ENCODE measurements at regions not wholly inside any gene's neighbourhood (a gene's known extent, or its start where the extent isn't known, plus 50 kb on each side); places are given as distances from the start of the nearest gene placed in this dataset.
"Not testable (repeated sequence)": the region's sequence is repeated elsewhere in the genome, so short reads cannot be mapped to it uniquely, and the experiment has no call there.

- not testable (repeated sequence) for DNase-seq
Observed at GRCh38 chr14:106592115-106592852, 1065.9 kb downstream of the TMEM121 start.

- no peak for DNase-seq
Observed at GRCh38 chr14:106599209-106599608, 1072.8 kb downstream of the TMEM121 start.

- no peak for DNase-seq
Observed at GRCh38 chr14:106605548-106606448, 1079.4 kb downstream of the TMEM121 start.

DNA sequence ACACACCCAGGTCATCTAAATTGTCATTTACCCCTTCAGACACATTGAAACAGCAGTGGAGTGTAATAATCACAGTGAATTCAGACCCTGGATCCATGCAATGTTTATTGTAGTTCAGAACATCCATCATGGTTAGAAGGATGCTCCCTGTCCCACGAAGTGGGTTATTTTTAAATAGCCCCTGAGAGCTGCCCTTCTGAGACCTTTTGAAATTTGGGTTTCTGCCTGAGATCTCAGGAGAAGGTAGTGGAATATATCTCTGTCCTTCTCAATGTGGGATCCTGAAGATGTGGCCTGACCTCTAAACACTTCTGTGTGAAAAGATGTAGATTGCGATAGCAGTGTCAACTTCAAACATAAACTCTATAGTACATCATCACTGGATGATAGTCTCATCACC lies 1080.6 kb downstream of the TMEM121 start:
- no peak for DNase-seq

- no peak for DNase-seq
Observed at GRCh38 chr14:106610691-106611090, 1084.3 kb downstream of the TMEM121 start.

DNA sequence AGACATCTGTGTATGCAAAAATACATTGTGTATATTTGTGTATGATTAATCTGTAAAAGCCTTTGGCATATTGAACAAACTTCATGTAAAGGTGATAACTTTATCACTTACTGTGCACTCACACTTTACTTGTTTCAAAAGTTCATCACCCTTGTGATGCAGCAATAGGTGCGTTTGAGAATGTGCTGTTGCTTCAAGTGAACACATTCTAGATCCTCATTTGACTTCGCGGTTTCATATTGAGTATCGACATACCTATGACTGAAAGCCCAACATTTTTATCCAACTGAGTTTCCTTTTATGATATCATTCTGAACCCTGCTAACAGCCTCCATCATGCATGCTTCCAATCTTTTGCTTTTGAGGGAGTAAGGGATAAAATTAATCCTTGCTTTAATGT lies 1086.9 kb downstream of the TMEM121 start:
- DNase-seq, result no peak

- not testable (repeated sequence) for DNase-seq
Observed at GRCh38 chr14:106618471-106618951, 1092.1 kb downstream of the TMEM121 start.

- no peak for DNase-seq
Observed at GRCh38 chr14:106619606-106620005, 1093.2 kb downstream of the TMEM121 start.

GRCh38 chr14:106620368-106620767 lies 1094.0 kb downstream of the TMEM121 start:
- no peak for DNase-seq

DNA sequence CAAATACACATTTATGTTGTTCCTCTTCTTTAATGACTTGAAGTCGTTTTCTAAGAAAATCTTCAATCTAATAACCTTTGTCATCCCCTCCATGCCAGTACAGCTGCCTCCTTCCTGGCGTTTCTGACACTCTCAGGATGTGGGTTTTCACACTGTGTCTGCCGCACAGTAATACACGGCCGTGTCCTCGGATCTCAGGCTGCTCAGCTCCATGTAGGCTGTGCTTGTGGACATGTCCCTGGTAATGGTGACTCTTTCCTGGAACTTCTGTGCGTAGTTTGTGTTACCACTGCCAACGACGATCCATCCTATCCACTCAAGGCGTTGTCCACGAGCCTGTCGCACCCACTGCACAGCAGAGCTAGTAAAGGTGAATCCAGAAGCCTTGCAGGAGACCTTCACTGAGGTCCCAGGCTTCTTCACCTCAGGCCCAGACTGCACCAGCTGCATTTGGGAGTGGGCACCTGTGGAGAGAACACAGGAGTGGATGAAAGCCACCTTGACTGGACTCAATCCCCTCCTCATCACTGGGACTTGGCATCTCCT lies 1095.9 kb downstream of the TMEM121 start:
- no peak for DNase-seq

DNA sequence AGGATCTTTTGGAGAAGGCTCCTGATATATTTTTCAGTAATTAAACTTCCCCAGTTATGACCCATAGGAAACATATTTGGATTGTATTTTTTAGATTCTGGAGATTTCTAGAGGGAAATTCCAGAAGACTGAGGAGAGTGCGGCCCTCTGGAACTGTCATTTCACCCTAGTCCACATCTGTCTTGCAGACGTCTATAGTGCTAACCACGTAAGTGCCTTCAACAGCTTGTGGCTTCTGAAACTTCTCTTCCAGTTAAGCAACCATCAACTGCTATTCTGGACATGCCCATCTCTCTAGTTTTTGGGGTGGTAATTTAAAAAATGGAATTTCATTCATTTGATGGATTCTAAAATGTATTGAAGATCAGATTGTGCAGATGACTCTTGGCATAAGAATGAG lies 1098.8 kb downstream of the TMEM121 start:
- DNase-seq, result no peak

GRCh38 chr14:106626469-106626868 lies 1100.1 kb downstream of the TMEM121 start:
- DNase-seq, result not testable (repeated sequence)

- DNase-seq, result not testable (repeated sequence)
Observed at GRCh38 chr14:106626942-106627588, 1100.7 kb downstream of the TMEM121 start.

- no peak for DNase-seq
Observed at GRCh38 chr14:106631879-106632278, 1105.5 kb downstream of the TMEM121 start.

GRCh38 chr14:106633721-106634120 lies 1107.3 kb downstream of the TMEM121 start:
- DNase-seq, result no peak

DNA sequence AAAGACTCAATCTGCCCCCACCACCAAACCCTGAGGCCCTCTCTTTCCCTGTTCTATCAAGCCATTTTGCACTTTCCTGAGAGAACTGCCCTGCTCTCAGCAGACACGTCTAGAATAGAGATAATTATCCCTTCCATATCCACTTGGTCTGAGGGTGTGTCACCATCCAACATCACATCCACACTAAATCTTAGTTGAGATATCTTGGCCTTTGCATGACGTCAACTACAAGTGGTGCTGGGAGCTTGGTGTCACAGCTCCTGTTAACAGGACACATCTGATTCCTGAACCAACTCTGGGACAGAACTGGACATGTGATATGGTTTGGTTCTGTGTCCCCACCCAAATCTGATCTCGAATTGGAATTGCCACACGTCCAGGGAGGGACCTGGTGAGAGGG lies 1109.2 kb downstream of the TMEM121 start:
- no peak for DNase-seq

GRCh38 chr14:106638786-106639452 lies 1112.5 kb downstream of the TMEM121 start:
- DNase-seq, result not testable (repeated sequence)

DNA sequence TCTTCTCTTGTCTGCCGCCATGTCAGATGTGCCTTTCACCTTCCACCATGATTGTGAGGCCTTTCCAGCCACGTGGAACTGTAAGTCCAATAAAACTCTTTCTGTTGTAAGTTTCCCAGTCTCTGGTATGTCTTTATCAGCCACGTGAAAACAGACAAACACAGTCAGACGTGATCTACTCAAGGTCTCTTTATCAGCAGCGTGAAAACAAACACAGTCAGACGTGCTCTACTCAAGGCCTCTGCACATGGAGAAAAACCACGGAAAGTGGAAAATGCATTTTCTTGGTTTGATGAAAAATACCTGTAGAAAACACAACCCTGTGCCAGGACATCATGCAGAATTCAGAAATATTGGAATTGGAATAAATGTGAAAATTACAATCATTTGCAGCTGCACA lies 1115.7 kb downstream of the TMEM121 start:
- no peak for DNase-seq

- not testable (repeated sequence) for DNase-seq
Observed at GRCh38 chr14:106642971-106643370, 1116.6 kb downstream of the TMEM121 start.

- DNase-seq, result not testable (repeated sequence)
Observed at GRCh38 chr14:106648874-106649273, 1122.5 kb downstream of the TMEM121 start.

GRCh38 chr14:106651016-106651415 lies 1124.6 kb downstream of the TMEM121 start:
- DNase-seq, result no peak

GRCh38 chr14:106652494-106652893 lies 1126.1 kb downstream of the TMEM121 start:
- DNase-seq, result no peak

Data from hippocampal formation (tissue), 2 donors.